ENCODE measurements at regions not wholly inside any gene's neighbourhood (a gene's known extent, or its start where the extent isn't known, plus 50 kb on each side); places are given as distances from the start of the nearest gene placed in this dataset.

DNA sequence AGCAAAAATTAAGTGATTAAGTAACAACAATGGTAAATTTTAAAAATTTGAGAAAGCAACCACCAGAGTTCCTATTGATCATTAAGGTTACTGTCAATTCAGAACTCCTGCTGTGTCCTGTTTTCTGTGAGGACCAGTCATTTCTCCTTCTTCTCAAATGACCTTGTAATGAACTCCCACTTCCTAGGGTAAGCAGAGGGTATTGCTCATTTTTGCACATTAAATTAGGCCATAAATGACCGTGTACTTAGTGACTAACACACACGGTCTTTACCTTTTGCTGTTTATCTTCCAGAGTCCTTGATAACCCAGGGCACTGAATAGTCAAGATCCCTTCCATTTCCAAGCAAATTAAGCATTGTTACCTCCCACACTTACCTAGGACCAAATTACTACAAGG is 227.5 kb upstream of the LYPLAL1 start:
- no peak overlapping the region for H3K27ac ChIP-seq (ENCODE audit: low read depth, low read length, severe bottlenecking)
- WGBS, 2 experiments (ENCODE audit: insufficient coverage in 2 of 2) = 90 to 100% methylated on average over 2 of the region's 2 CpGs

DNA sequence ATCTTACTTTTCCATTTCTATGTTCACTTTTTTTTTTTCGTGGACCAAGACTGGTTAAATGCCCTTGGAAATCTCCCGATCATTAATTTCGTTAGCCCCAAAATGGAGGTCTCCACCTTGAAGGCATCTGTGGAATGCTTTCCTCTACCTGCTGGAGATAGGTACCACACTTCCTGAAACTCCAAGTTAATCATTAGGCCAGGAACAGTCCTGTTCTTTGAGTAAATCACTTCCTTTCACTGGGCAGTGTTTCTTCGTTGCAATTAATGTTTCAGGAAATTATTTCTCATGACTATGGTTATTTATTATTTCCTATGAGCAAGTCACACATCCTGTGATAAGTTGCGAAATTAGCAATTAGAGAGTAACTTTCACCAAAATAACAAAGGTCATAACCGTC is 225.2 kb upstream of the LYPLAL1 start:
- Histone ChIP-seq H3K36me3 (ENCODE audit: control insufficient read depth, insufficient read depth, low read length) (no peaks in the 10 kb centered on the region), H3K9me3 (ENCODE audit: control insufficient read depth, low read length) (no peaks in the 10 kb centered on the region), H3K4me3 (ENCODE audit: extremely low read depth, insufficient read depth, low read length, poor library complexity, severe bottlenecking) (no peak overlapping the region), H3K4me1 (ENCODE audit: control insufficient read depth, insufficient read depth, low read length, poor library complexity, severe bottlenecking) (no peaks in the 10 kb centered on the region), H3K27ac (ENCODE audit: low read depth, low read length, severe bottlenecking) (no peak overlapping the region)
- 83 to 92% methylated on average over 3 of the region's 6 CpGs for WGBS, 2 experiments (ENCODE audit: insufficient coverage in 2 of 2)

More for the DNA sequence above, 227.5 kb upstream of the LYPLAL1 start:
- no peak overlapping the region for H3K4me3 ChIP-seq (ENCODE audit: extremely low read depth, insufficient read depth, low read length, poor library complexity, severe bottlenecking)
- no peaks in the 10 kb centered on the region for H3K9me3 ChIP-seq (ENCODE audit: control insufficient read depth, low read length)
- no peaks in the 10 kb centered on the region for H3K4me1 ChIP-seq (ENCODE audit: control insufficient read depth, insufficient read depth, low read length, poor library complexity, severe bottlenecking)
- no peaks in the 10 kb centered on the region for H3K36me3 ChIP-seq (ENCODE audit: control insufficient read depth, insufficient read depth, low read length)

DNA sequence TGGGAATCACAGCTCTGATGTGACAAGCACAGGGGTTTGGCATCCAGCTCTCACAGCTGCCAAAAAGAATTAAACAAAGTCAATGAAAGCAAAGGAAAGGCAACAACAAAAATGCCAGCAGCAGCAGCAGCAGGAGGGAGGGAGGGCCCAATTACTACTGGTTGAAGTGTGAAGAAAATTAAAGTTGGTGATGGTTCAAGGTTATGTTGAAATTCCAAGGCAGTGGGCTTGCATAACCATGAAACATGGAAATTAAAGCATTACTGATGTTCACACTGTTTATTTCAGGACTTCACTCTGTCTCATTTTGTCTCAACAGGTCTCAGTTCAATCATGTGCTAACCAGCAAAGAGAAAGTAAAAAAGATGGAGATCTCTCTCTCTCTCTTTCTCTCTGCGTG is 220.3 kb upstream of the LYPLAL1 start:
- H3K4me3 ChIP-seq (ENCODE audit: extremely low read depth, insufficient read depth, low read length, poor library complexity, severe bottlenecking) = no peak overlapping the region
- no peaks in the 10 kb centered on the region for H3K36me3 ChIP-seq (ENCODE audit: control insufficient read depth, insufficient read depth, low read length)
- H3K9me3 ChIP-seq (ENCODE audit: control insufficient read depth, low read length) = no peaks in the 10 kb centered on the region
- no peaks in the 10 kb centered on the region for H3K4me1 ChIP-seq (ENCODE audit: control insufficient read depth, insufficient read depth, low read length, poor library complexity, severe bottlenecking)
- H3K27ac ChIP-seq (ENCODE audit: low read depth, low read length, severe bottlenecking) = no peak overlapping the region
- no CpG with 5 or more reads among the region's 1 CpG for WGBS, 2 experiments (ENCODE audit: insufficient coverage in 2 of 2)

DNA sequence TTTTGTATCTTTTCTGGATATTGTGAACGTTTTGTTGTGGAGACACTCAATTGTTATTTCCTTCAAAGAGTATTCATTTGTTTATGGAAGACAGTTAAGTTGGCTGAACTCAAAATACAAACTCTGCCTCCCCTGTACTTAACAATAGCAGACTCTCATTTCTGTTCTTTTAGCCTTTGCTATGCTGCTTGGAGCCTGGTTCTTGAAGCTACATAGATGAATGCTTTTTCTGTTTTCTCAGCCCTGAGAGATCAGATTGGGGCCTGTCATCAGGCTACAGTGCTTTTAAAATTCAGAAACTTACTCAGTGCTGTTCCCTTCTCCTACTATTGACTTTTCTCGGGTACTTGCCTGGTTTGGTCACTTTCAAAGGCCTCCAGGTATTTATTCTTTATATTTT is 215.7 kb upstream of the LYPLAL1 start:
- Histone ChIP-seq H3K4me1 (ENCODE audit: control insufficient read depth, insufficient read depth, low read length, poor library complexity, severe bottlenecking) (no peaks in the 10 kb centered on the region), H3K27ac (ENCODE audit: low read depth, low read length, severe bottlenecking) (peak overlapping the region; percentile 47), H3K36me3 (ENCODE audit: control insufficient read depth, insufficient read depth, low read length) (no peaks in the 10 kb centered on the region), H3K9me3 (ENCODE audit: control insufficient read depth, low read length) (no peaks in the 10 kb centered on the region), H3K4me3 (ENCODE audit: extremely low read depth, insufficient read depth, low read length, poor library complexity, severe bottlenecking) (no peak overlapping the region)
- no CpG with 5 or more reads among the region's 2 CpGs for WGBS, 2 experiments (ENCODE audit: insufficient coverage in 2 of 2)

DNA sequence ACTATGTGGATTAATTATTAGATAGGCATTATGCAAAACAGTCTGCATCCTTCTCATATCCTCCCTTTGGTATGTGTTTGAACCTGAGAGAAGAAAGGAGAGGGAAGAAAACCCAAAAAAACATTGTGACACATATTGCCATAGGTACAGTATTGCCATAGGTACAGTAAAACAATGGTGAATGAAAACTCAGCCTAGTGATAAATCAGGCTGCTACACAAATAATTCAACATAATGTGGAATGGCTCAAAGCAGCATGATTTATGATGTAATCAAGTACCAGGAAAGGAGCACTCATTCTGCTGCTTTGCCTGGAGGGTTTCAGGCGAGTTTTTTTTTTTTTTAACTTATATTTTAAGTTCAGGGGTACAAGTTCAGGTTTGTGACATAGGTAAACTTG is 213.9 kb upstream of the LYPLAL1 start:
- Histone ChIP-seq H3K9me3 (ENCODE audit: control insufficient read depth, low read length) (no peaks in the 10 kb centered on the region), H3K27ac (ENCODE audit: low read depth, low read length, severe bottlenecking) (no peak overlapping the region), H3K4me3 (ENCODE audit: extremely low read depth, insufficient read depth, low read length, poor library complexity, severe bottlenecking) (no peak overlapping the region), H3K36me3 (ENCODE audit: control insufficient read depth, insufficient read depth, low read length) (no peaks in the 10 kb centered on the region), H3K4me1 (ENCODE audit: control insufficient read depth, insufficient read depth, low read length, poor library complexity, severe bottlenecking) (no peaks in the 10 kb centered on the region)
- WGBS, 2 experiments (ENCODE audit: insufficient coverage in 2 of 2) = no CpG with 5 or more reads among the region's 1 CpG

DNA sequence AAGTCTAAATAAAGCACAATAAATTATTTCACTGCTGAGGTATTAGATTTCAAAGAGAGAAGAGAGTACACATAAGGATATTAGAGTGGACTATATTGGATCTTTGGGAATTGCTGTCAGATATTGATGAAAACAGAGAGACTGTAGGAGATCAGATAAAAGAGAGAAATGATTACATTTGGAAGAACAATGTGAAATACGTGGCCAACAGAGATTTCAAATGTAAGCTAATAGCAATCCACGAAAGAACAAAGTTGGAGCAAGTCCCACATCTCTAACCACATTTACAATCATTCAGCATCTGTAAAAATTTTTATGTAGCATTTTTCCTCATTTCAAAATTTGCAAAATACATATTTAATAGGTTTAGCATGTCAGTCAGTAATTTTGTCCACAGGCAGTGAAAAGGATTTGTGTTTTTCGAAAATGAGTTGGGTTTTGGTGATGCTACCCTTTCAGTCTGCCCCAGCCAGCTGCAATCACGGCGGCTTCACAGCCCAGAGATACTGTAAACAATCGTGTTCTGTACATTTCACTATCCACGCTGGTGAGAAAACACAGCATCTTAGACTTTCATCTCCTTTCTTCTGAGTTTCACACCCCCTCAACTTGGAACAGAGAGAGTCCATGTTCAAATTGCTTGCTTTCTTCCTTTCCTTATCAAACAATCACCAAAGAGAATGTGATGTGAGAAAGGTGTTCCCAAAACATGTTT is 209.1 kb upstream of the LYPLAL1 start:
- Histone ChIP-seq H3K4me1 (ENCODE audit: control insufficient read depth, insufficient read depth, low read length, poor library complexity, severe bottlenecking) (no peaks in the 10 kb centered on the region), H3K27ac (ENCODE audit: low read depth, low read length, severe bottlenecking) (no peak overlapping the region), H3K4me3 (ENCODE audit: extremely low read depth, insufficient read depth, low read length, poor library complexity, severe bottlenecking) (no peak overlapping the region), H3K36me3 (ENCODE audit: control insufficient read depth, insufficient read depth, low read length) (no peaks in the 10 kb centered on the region), H3K9me3 (ENCODE audit: control insufficient read depth, low read length) (peaks cover 3% of the 10 kb centered on the region)
- 91 to 100% methylated on average over 1 to 4 of the region's 7 CpGs for WGBS, 2 experiments (ENCODE audit: insufficient coverage in 2 of 2)

DNA sequence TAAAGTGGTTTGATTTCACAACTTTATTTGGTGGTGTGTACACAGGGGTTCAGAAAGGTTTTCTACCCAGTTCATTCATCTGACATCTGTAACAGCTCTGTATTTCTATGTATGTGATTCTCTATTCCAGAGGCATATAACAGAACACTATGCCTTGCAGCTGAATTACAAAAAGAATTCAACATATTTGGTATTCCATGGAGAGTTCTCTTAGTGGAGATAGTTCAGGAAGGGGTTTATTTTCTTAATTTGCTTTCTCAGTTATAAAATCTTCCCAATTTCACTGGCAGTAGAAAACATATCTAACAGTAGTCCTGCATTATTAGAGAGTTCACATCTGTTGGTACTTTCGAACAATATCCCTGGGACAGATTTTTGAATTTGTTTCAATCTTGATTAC is 207.9 kb upstream of the LYPLAL1 start:
- H3K9me3 ChIP-seq (ENCODE audit: control insufficient read depth, low read length) = peaks cover 3% of the 10 kb centered on the region
- no peaks in the 10 kb centered on the region for H3K4me1 ChIP-seq (ENCODE audit: control insufficient read depth, insufficient read depth, low read length, poor library complexity, severe bottlenecking)
- 100% methylated on average over 1 of the region's 1 CpG; no CpG with 5 or more reads in 1 of the 2 experiments for WGBS, 2 experiments (ENCODE audit: insufficient coverage in 2 of 2)
- H3K4me3 ChIP-seq (ENCODE audit: extremely low read depth, insufficient read depth, low read length, poor library complexity, severe bottlenecking) = no peak overlapping the region
- no peak overlapping the region for H3K27ac ChIP-seq (ENCODE audit: low read depth, low read length, severe bottlenecking)
- no peaks in the 10 kb centered on the region for H3K36me3 ChIP-seq (ENCODE audit: control insufficient read depth, insufficient read depth, low read length)

DNA sequence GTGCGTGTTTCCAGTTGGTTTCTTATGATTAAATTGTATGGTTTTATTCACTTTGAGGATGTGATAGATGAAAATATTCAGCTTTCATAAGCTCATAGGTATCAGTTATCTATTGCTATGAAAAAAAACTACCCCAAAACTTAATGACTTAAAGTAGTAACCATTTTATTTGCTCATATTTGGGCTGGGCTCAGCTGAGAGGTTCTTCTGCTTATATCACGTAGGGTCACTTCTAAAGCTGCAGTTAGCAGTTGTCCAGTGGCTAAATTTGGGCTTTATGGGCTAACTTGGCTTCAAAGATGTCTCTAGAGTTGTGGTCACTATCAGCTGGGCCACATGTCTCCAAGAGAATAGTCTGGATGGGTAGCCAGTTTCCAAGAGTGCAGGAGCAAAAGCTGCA is 206.4 kb upstream of the LYPLAL1 start:
- H3K27ac ChIP-seq (ENCODE audit: low read depth, low read length, severe bottlenecking) = no peak overlapping the region
- WGBS, 2 experiments (ENCODE audit: insufficient coverage in 2 of 2) = 96 to 100% methylated on average over 1 to 2 of the region's 2 CpGs

DNA sequence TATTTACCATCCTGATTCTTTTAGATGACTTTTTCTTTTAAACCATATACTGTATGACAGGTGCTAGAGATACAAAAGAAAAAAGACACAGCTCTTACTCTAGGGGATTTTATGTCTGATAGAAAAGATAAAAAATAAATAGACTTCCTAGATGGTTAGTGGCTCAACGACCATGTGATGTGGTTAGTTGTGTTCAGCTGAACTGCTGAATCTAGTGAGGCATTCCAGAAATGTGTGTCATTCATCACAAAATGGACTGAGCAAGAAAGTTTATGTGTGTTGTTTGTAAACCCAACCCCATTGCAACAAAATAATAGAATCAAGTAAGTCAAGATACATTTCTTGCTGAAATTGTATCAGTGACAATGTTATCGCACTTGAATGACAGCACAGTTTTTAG is 205.8 kb upstream of the LYPLAL1 start:
- Histone ChIP-seq H3K27ac (ENCODE audit: low read depth, low read length, severe bottlenecking) (no peak overlapping the region), H3K4me1 (ENCODE audit: control insufficient read depth, insufficient read depth, low read length, poor library complexity, severe bottlenecking) (no peaks in the 10 kb centered on the region), H3K9me3 (ENCODE audit: control insufficient read depth, low read length) (peaks cover 9% of the 10 kb centered on the region), H3K36me3 (ENCODE audit: control insufficient read depth, insufficient read depth, low read length) (no peaks in the 10 kb centered on the region), H3K4me3 (ENCODE audit: extremely low read depth, insufficient read depth, low read length, poor library complexity, severe bottlenecking) (no peak overlapping the region)
- 78 to 100% methylated on average over 1 of the region's 2 CpGs for WGBS, 2 experiments (ENCODE audit: insufficient coverage in 2 of 2)

More for the DNA sequence above, 206.4 kb upstream of the LYPLAL1 start:
- Histone ChIP-seq H3K9me3 (ENCODE audit: control insufficient read depth, low read length) (peaks cover 5% of the 10 kb centered on the region), H3K4me3 (ENCODE audit: extremely low read depth, insufficient read depth, low read length, poor library complexity, severe bottlenecking) (no peak overlapping the region), H3K36me3 (ENCODE audit: control insufficient read depth, insufficient read depth, low read length) (no peaks in the 10 kb centered on the region), H3K4me1 (ENCODE audit: control insufficient read depth, insufficient read depth, low read length, poor library complexity, severe bottlenecking) (no peaks in the 10 kb centered on the region)

DNA sequence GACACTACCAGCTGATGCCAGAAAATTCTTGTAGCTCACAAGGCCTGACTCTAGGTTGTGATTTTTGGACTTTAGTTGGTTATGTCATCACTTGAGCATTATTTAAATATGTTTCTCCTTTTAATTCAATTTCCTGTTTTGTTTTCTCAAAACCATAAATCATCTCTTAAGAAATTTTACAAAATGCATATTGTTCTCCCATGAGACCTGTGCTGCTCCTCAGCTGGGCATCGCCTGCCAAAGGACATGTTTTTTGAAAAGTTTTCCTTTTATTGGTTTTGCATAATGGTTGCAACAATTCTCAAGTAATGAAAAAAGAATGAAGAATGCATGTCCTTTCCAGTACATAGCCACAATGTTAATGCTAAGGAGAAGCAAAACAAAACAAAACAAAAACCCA is 204.7 kb upstream of the LYPLAL1 start:
- WGBS, 2 experiments (ENCODE audit: insufficient coverage in 2 of 2) = no CpG with 5 or more reads among the region's 1 CpG
- Histone ChIP-seq H3K36me3 (ENCODE audit: control insufficient read depth, insufficient read depth, low read length) (no peaks in the 10 kb centered on the region), H3K27ac (ENCODE audit: low read depth, low read length, severe bottlenecking) (no peak overlapping the region), H3K9me3 (ENCODE audit: control insufficient read depth, low read length) (peaks cover 12% of the 10 kb centered on the region), H3K4me1 (ENCODE audit: control insufficient read depth, insufficient read depth, low read length, poor library complexity, severe bottlenecking) (no peaks in the 10 kb centered on the region), H3K4me3 (ENCODE audit: extremely low read depth, insufficient read depth, low read length, poor library complexity, severe bottlenecking) (no peak overlapping the region)

DNA sequence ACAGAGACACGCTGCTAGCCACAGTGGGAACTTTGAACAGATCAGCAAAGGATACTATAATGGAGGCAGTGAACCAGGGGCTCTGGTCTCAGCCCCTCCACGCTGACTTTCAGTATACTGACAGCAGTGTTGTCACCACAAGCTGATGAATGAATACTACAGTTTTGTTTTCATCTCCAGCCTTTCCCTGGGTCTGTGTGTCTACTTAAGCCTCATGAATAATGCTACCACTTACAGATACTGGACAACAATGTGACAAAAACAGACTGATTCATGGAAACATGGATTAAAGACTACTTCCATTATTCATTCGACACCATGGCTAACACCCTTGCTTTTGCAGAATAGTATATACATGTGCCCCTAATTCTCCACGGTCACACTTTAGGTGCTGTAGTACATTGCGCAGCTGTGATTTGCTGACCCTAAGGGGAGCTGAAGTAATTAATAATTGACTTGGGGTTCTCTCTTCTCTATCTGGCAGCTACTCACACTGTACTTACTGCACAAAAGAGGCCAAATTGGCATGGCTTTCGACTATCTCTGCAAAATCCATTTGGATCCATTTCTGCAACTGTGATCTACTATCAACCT is 203.2 kb upstream of the LYPLAL1 start:
- H3K4me3 ChIP-seq (ENCODE audit: extremely low read depth, insufficient read depth, low read length, poor library complexity, severe bottlenecking) = no peak overlapping the region
- 92% methylated on average over 3 to 4 of the region's 6 CpGs for WGBS, 2 experiments (ENCODE audit: insufficient coverage in 2 of 2)
- H3K27ac ChIP-seq (ENCODE audit: low read depth, low read length, severe bottlenecking) = no peak overlapping the region
- peaks cover 12% of the 10 kb centered on the region for H3K9me3 ChIP-seq (ENCODE audit: control insufficient read depth, low read length)
- H3K4me1 ChIP-seq (ENCODE audit: control insufficient read depth, insufficient read depth, low read length, poor library complexity, severe bottlenecking) = no peaks in the 10 kb centered on the region
- no peaks in the 10 kb centered on the region for H3K36me3 ChIP-seq (ENCODE audit: control insufficient read depth, insufficient read depth, low read length)
